Mesothelial cell of epicardium (in vitro differentiated cells): ENCODE measurements at regions not wholly inside any gene's neighbourhood (a gene's known extent, or its start where the extent isn't known, plus 50 kb on each side); places are given as distances from the start of the nearest gene placed in this dataset.
A peak's percentile ranks its signal among the peaks of the same experiment; 100 is the strongest.

ENCODE experiments used
- DNase-seq, 2 experiments: peaks; one replicate each; pipeline ENCODE4 v3.0.0; 2021; ENCODE audit warnings: low spot score in 2 of 2; ENCODE audit not compliant: unreplicated experiment in 2 of 2
- H3K27ac Mint-ChIP-seq: 2 replicates; pipeline ENCODE4 v1.8.0; 2021; ENCODE audit warnings: mixed read lengths
- H3K27me3 Mint-ChIP-seq: 2 replicates; pipeline ENCODE4 v1.8.0; 2021; ENCODE audit warnings: low read depth, mixed read lengths
- H3K36me3 Mint-ChIP-seq: 2 replicates; pipeline ENCODE4 v1.8.0; 2021; ENCODE audit warnings: mixed read lengths
- H3K4me1 Mint-ChIP-seq: 2 replicates; pipeline ENCODE4 v1.8.0; 2021; ENCODE audit warnings: mixed read lengths
- H3K4me3 Mint-ChIP-seq: 2 replicates; pipeline ENCODE4 v1.8.0; 2021; ENCODE audit warnings: mild to moderate bottlenecking, moderate library complexity, mixed read lengths
- H3K9me3 Mint-ChIP-seq: 2 replicates; pipeline ENCODE4 v1.8.0; 2021; ENCODE audit warnings: mixed read lengths
- CTCF ChIP-seq: fragments of 200-600 bp; sonication (generic); IDR thresholded peaks from one replicate; pipeline ENCODE4 v1.5.0; 2021; ENCODE audit warnings: antibody characterized with exemption; ENCODE audit not compliant: unreplicated experiment

GRCh38 chrX:124502599-124502998 is 156.2 kb downstream of the SH2D1A start:
- H3K4me3 Mint-ChIP-seq: no peak overlapping the region

GRCh38 chrX:124504111-124504983 is 158.0 kb downstream of the SH2D1A start:
- peaks cover 55% of the 10 kb centered on the region for H3K4me1 Mint-ChIP-seq
- H3K4me3 Mint-ChIP-seq: no peak overlapping the region
- no peak for DNase-seq
- no peaks in the 10 kb centered on the region for H3K36me3 Mint-ChIP-seq
- H3K9me3 Mint-ChIP-seq: no peaks in the 10 kb centered on the region
- no peaks in the 10 kb centered on the region for H3K27me3 Mint-ChIP-seq
- H3K27ac Mint-ChIP-seq: no peak overlapping the region
- TF ChIP-seq CTCF: no peak

More at GRCh38 chrX:124502599-124502998, 156.2 kb downstream of the SH2D1A start:
- H3K9me3 Mint-ChIP-seq: no peaks in the 10 kb centered on the region
- H3K36me3 Mint-ChIP-seq: no peaks in the 10 kb centered on the region
- H3K4me1 Mint-ChIP-seq: peaks cover 55% of the 10 kb centered on the region
- peak overlapping the region; percentile 44 for H3K27ac Mint-ChIP-seq
- TF ChIP-seq CTCF: no peak
- no peak for DNase-seq
- H3K27me3 Mint-ChIP-seq: no peaks in the 10 kb centered on the region

GRCh38 chrX:124506066-124506465 is 159.7 kb downstream of the SH2D1A start:
- no peak for DNase-seq
- no peak overlapping the region for H3K4me3 Mint-ChIP-seq
- H3K36me3 Mint-ChIP-seq: no peaks in the 10 kb centered on the region
- H3K4me1 Mint-ChIP-seq: peaks cover 39% of the 10 kb centered on the region
- TF ChIP-seq CTCF: no peak
- H3K9me3 Mint-ChIP-seq: no peaks in the 10 kb centered on the region
- H3K27ac Mint-ChIP-seq: no peak overlapping the region
- no peaks in the 10 kb centered on the region for H3K27me3 Mint-ChIP-seq

- no peak for DNase-seq
- Mint-ChIP-seq H3K36me3 (no peaks in the 10 kb centered on the region), H3K4me1 (peaks cover 28% of the 10 kb centered on the region), H3K27me3 (no peaks in the 10 kb centered on the region), H3K4me3 (no peak overlapping the region), H3K9me3 (no peaks in the 10 kb centered on the region), H3K27ac (no peak overlapping the region)
- TF ChIP-seq CTCF: no peak
These were observed 160.9 kb downstream of the SH2D1A start for GRCh38 chrX:124507246-124507645.

GRCh38 chrX:124518885-124519284 is 172.5 kb downstream of the SH2D1A start:
- Mint-ChIP-seq H3K27ac (no peak overlapping the region), H3K9me3 (peaks cover 20% of the 10 kb centered on the region), H3K36me3 (peaks cover 5% of the 10 kb centered on the region), H3K4me1 (no peaks in the 10 kb centered on the region), H3K27me3 (no peaks in the 10 kb centered on the region), H3K4me3 (no peak overlapping the region)
- no peak for DNase-seq
- TF ChIP-seq CTCF: no peak
